HCT116 (cell line): ENCODE measurements at regions not wholly inside any gene's neighbourhood (a gene's known extent, or its start where the extent isn't known, plus 50 kb on each side); places are given as distances from the start of the nearest gene placed in this dataset.

ENCODE experiments used
- ATAC-seq: fragments of 200-7000 bp; cut with Tn5 transposase; 2 replicates; pipeline ENCODE4 v1.9.1; 2020; ENCODE audit warnings: mild to moderate bottlenecking, moderate library complexity
- BruUV-seq: library from RNA; stranded (reverse); fragments of 400-500 nt; replicated peaks from 2 replicates; lab custom pipeline; 2021; lab: Mats Ljungman, UMichigan
- CTCF ChIA-PET: fragments of 300-600 bp; sonication (Branson Sonifier 250); formaldehyde crosslinking; loops from one replicate; lab custom pipeline; 2021; ENCODE audit warnings: antibody characterized with exemption; lab: Charles Lee
- POLR2A ChIA-PET: fragments of 300-600, 350-600 bp; sonication (Branson Sonifier 250); formaldehyde crosslinking; loops from one replicate; lab custom pipeline; 2021; ENCODE audit warnings: antibody characterized with exemption; lab: Charles Lee
- RAD21 ChIA-PET, 2 experiments: fragments of 300-600 bp; sonication (Branson Sonifier 250); formaldehyde crosslinking; loops; one replicate each; lab custom pipeline; 2023; ENCODE audit warnings: low total read pairs in 2 of 2; ENCODE audit not compliant: uncharacterized antibody in 2 of 2, unreplicated experiment in 2 of 2, low non-redundant PET in 1 of 2; lab: Charles Lee
- DNase-seq: peaks from one replicate; pipeline ENCODE4 v3.0.0-alpha.2; 2010; ENCODE audit warnings: low read depth, low spot score
- H2AFZ ChIP-seq: fragments of 200-600 bp; shearing (Covaris generic), sonication (generic); 2 replicates; pipeline ENCODE4 v1.6.1; 2017; ENCODE audit warnings: low read depth, mixed run types, mixed read lengths, antibody characterized with exemption, low read length; ENCODE audit not compliant: poor library complexity, severe bottlenecking
- H3K27ac ChIP-seq: 2 replicates; pipeline ENCODE4 v1.5.1; 2012; ENCODE audit warnings: low read depth, low read length
- H3K27me3 ChIP-seq: fragments of 200-600 bp; sonication (generic); 2 replicates; pipeline ENCODE4 v1.6.1; 2016; ENCODE audit warnings: mixed run types, low read length, mixed read lengths; ENCODE audit not compliant: insufficient read depth
- H3K36me3 ChIP-seq, 2 experiments: fragments of 200-500 bp in 1 of 2; fragments of 200-600 bp in 1 of 2; sonication (Bioruptor generic) in 1 of 2; sonication (generic) in 1 of 2; 2 replicates each; pipeline versions ENCODE4 v1.5.1 to v1.6.1; 2014 to 2016; ENCODE audit warnings: low read length in 2 of 2, inconsistent platforms in 1 of 2, mixed read lengths in 1 of 2, mixed run types in 1 of 2; ENCODE audit not compliant: insufficient read depth in 2 of 2, control insufficient read depth in 1 of 2
- H3K4me1 ChIP-seq, 2 experiments: fragments of 200-600 bp in 1 of 2; sonication (generic) in 1 of 2; 2 replicates each; pipeline versions ENCODE4 v1.5.1 to v1.6.1; 2012 to 2017; ENCODE audit warnings: low read length in 2 of 2, inconsistent platforms in 1 of 2, mild to moderate bottlenecking in 1 of 2, mixed read lengths in 1 of 2, mixed run types in 1 of 2, moderate library complexity in 1 of 2; ENCODE audit not compliant: insufficient read depth in 2 of 2, control insufficient read depth in 1 of 2
- H3K4me2 ChIP-seq: fragments of 200-600 bp; sonication (generic); 2 replicates; pipeline ENCODE4 v1.6.1; 2017; ENCODE audit warnings: mixed run types, low read length, mixed read lengths
- H3K4me3 ChIP-seq, 2 experiments: fragments of 200-600 bp in 1 of 2; sonication (generic) in 1 of 2; replicated peaks in 1 of 2; 2 replicates each; pipeline ENCODE4 v1.5.1; 2011 to 2016; ENCODE audit warnings: low read length in 2 of 2, control low read depth in 1 of 2, low read depth in 1 of 2, mild to moderate bottlenecking in 1 of 2, mixed read lengths in 1 of 2, mixed run types in 1 of 2
- H3K79me2 ChIP-seq: fragments of 200-600 bp; sonication (generic); 2 replicates; pipeline ENCODE4 v1.6.1; 2017; ENCODE audit warnings: mild to moderate bottlenecking, mixed run types, low read length, moderate library complexity, mixed read lengths; ENCODE audit not compliant: insufficient read depth
- H3K9ac ChIP-seq: fragments of 200-600 bp; sonication (generic); 2 replicates; pipeline ENCODE4 v1.6.1; 2016; ENCODE audit warnings: low read length, mixed read lengths
- H3K9me2 ChIP-seq: fragments of 200-600 bp; sonication (generic), shearing (Covaris generic); 2 replicates; pipeline ENCODE4 v1.6.1; 2017; ENCODE audit warnings: mixed run types, mild to moderate bottlenecking, moderate library complexity; ENCODE audit not compliant: insufficient read depth
- H3K9me3 ChIP-seq, 2 experiments: fragments of 200-500 bp in 1 of 2; fragments of 200-600 bp in 1 of 2; sonication (Bioruptor generic) in 1 of 2; sonication (generic) in 1 of 2; 2 replicates each; pipeline ENCODE4 v1.6.1; 2014 to 2017; ENCODE audit warnings: low read length in 2 of 2, mixed read lengths in 2 of 2, inconsistent platforms in 1 of 2, low read depth in 1 of 2, mild to moderate bottlenecking in 1 of 2, mixed run types in 1 of 2, moderate library complexity in 1 of 2; ENCODE audit not compliant: control insufficient read depth in 1 of 2, insufficient read depth in 1 of 2
- H4K20me1 ChIP-seq: fragments of 200-600 bp; sonication (generic), shearing (Covaris generic); 2 replicates; pipeline ENCODE4 v1.6.1; 2017; ENCODE audit warnings: mixed run types, mild to moderate bottlenecking, moderate library complexity; ENCODE audit not compliant: insufficient read depth
- ATF3 ChIP-seq: IDR thresholded peaks from 2 replicates; pipeline ENCODE4 v1.6.1; 2012
- CBX3 ChIP-seq: IDR thresholded peaks from 2 replicates; pipeline ENCODE4 v1.6.1; 2012; ENCODE audit warnings: low read depth
- CEBPB ChIP-seq: IDR thresholded peaks from 2 replicates; pipeline ENCODE4 v1.6.1; 2012; ENCODE audit warnings: low read depth
- EGR1 ChIP-seq: IDR thresholded peaks from 2 replicates; pipeline ENCODE4 v1.6.1; 2012; ENCODE audit warnings: low read depth
- ELF1 ChIP-seq: IDR thresholded peaks from 2 replicates; pipeline ENCODE4 v1.6.1; 2012; ENCODE audit warnings: low read depth, borderline replicate concordance
- EZH2 ChIP-seq: fragments of 200-600 bp; sonication (generic); IDR thresholded peaks from 2 replicates; pipeline ENCODE4 v1.6.1; 2017; ENCODE audit warnings: antibody characterized with exemption, mixed run types
- EZH2phosphoT487 ChIP-seq: fragments of 200-600 bp; IDR thresholded peaks from 2 replicates; pipeline ENCODE4 v1.6.1; 2018; ENCODE audit warnings: antibody characterized with exemption, borderline replicate concordance
- FOSL1 ChIP-seq: IDR thresholded peaks from 2 replicates; pipeline ENCODE4 v1.6.1; 2012; ENCODE audit warnings: low read depth
- JUND ChIP-seq: IDR thresholded peaks from 2 replicates; pipeline ENCODE4 v1.6.1; 2012
- MAX ChIP-seq: IDR thresholded peaks from 2 replicates; pipeline ENCODE4 v1.6.1; 2012
- POLR2A ChIP-seq: IDR thresholded peaks from 2 replicates; pipeline ENCODE4 v1.7.0; 2011; ENCODE audit warnings: borderline replicate concordance; ENCODE audit not compliant: insufficient read depth, insufficient read length; ENCODE audit errors: extremely low read depth
- POLR2AphosphoS5 ChIP-seq: IDR thresholded peaks from 2 replicates; pipeline ENCODE4 v1.6.1; 2011; ENCODE audit warnings: mild to moderate bottlenecking, low read depth, low read length, moderate library complexity
- RAD21 ChIP-seq: IDR thresholded peaks from 2 replicates; pipeline ENCODE4 v1.6.1; 2012; ENCODE audit warnings: low read depth, mild to moderate bottlenecking
- REST ChIP-seq: IDR thresholded peaks from 2 replicates; pipeline ENCODE4 v1.6.1; 2012; ENCODE audit warnings: low read depth
- SP1 ChIP-seq: IDR thresholded peaks from 2 replicates; pipeline ENCODE4 v1.6.1; 2012; ENCODE audit warnings: low read depth
- TCF7L2 ChIP-seq: IDR thresholded peaks from 2 replicates; pipeline ENCODE4 v1.7.0; 2011; ENCODE audit warnings: borderline replicate concordance, inconsistent platforms; ENCODE audit not compliant: insufficient read depth, insufficient read length; ENCODE audit errors: extremely low read depth
- YY1 ChIP-seq: IDR thresholded peaks from 2 replicates; pipeline ENCODE4 v1.6.1; 2011; ENCODE audit warnings: low read length, low read depth, moderate library complexity, mild to moderate bottlenecking; ENCODE audit not compliant: insufficient replicate concordance; ENCODE audit errors: extremely low read depth
- ZBTB33 ChIP-seq: IDR thresholded peaks from 2 replicates; pipeline ENCODE4 v1.6.1; 2011; ENCODE audit warnings: mild to moderate bottlenecking, low read length, moderate library complexity; ENCODE audit not compliant: insufficient replicate concordance; ENCODE audit errors: extremely low read depth
- ZNF274 ChIP-seq: fragments of 200-500 bp; sonication (Bioruptor generic); IDR thresholded peaks from 2 replicates; pipeline ENCODE4 v1.6.1; 2014; ENCODE audit warnings: mild to moderate bottlenecking, low read depth, low read length, inconsistent platforms
- intact Hi-C: fragments of 100-400 bp; cut with micrococcal nuclease; formaldehyde crosslinking; loops from 2 replicates; pipeline ENCODE4 v1.10.0; 2022

- no TSS peak for BruUV-seq
- no peaks in the 10 kb centered on the region for H3K79me2 ChIP-seq
- ChIA-PET POLR2A (no interaction called here), RAD21 (no interaction called here), CTCF (no interaction called here)
- H3K27me3 ChIP-seq, result no peaks in the 10 kb centered on the region
- no peaks in the 10 kb centered on the region for H3K9me2 ChIP-seq
- TF ChIP-seq EGR1, result no peak
- TF ChIP-seq ZNF274, result no peak
- TF ChIP-seq REST, result no peak
- no peak for TF ChIP-seq CEBPB
- TF ChIP-seq MAX, result no peak
- TF ChIP-seq FOSL1, result no peak
- TF ChIP-seq RAD21, result no peak
- no peak for TF ChIP-seq ELF1
- no peak for TF ChIP-seq SP1
- TF ChIP-seq EZH2phosphoT487, result no peak
- no peak for TF ChIP-seq TCF7L2
- no peak for TF ChIP-seq EZH2
- TF ChIP-seq POLR2A, result no peak
- no peak for TF ChIP-seq ATF3
- no peak for TF ChIP-seq JUND
- no peak for TF ChIP-seq ZBTB33
- no peak for TF ChIP-seq YY1
- no peak for TF ChIP-seq CBX3
- TF ChIP-seq POLR2AphosphoS5, result no peak
- no peak overlapping the region for H2AFZ ChIP-seq
- H3K4me3 ChIP-seq, result no peak overlapping the region
- H3K4me2 ChIP-seq, result no peak overlapping the region
- H4K20me1 ChIP-seq, result no peaks in the 10 kb centered on the region
- H3K9me3 ChIP-seq, result no peaks in the 10 kb centered on the region
- H3K9ac ChIP-seq, result no peak overlapping the region
- no peaks in the 10 kb centered on the region for H3K36me3 ChIP-seq
- no peaks in the 10 kb centered on the region for H3K4me1 ChIP-seq
- ATAC-seq, result no peak
- H3K27ac ChIP-seq, result no peak overlapping the region
- intact Hi-C loops, result no loop called here
- no peak for DNase-seq
These were observed 366.3 kb downstream of the ICE1 start for GRCh38 chr5:5788793-5789192.
